GM19193 (cell line): ENCODE measurements at regions not wholly inside any gene's neighbourhood (a gene's known extent, or its start where the extent isn't known, plus 50 kb on each side); places are given as distances from the start of the nearest gene placed in this dataset.

Experiments
- POLR2A ChIP-seq: IDR thresholded peaks from 4 replicates; pipeline ENCODE4 v1.6.1; 2011; ENCODE audit not compliant: insufficient read depth, insufficient read length; ENCODE audit errors: extremely low read depth

DNA sequence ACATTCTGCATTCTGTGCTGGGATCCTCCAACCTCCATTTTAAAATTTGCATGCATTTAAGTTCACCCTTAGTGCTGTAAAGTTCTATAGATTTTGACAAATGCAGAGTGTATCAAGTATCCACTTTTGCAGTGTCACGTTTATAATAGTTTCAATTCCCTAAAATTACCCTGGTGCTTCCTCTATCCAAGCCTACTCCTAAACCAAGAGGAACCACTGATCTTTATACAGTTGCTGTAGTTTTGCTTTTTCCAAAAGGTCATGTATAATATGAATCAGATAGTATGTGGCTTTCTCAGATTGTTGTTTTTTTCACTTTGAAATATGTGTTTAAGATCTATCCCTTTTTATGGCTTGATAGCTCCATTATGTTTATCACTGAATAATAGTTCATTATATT, 468.4 kb upstream of the CDH6 start:
- TF ChIP-seq POLR2A: no peak

DNA sequence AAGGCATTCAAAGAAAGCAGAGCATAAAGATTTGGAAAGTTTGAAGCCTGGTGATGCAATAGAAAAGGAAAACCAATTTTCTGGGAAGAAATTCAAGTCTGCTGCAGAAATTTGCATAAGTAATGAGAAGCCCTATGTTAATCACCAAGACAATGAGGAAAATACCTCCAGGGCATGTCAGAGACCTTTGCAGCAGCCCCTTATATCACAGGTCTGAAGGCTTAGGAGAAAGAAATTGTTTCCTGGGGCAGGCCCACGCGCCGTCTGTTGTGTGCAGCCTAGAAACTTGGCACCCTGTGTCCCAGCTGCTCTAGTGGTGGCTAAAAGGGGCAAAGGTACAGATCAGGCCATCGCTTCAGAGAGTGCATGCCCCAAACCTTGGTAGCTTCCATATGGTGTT, 495.3 kb upstream of the CDH6 start:
- TF ChIP-seq POLR2A: no peak

DNA sequence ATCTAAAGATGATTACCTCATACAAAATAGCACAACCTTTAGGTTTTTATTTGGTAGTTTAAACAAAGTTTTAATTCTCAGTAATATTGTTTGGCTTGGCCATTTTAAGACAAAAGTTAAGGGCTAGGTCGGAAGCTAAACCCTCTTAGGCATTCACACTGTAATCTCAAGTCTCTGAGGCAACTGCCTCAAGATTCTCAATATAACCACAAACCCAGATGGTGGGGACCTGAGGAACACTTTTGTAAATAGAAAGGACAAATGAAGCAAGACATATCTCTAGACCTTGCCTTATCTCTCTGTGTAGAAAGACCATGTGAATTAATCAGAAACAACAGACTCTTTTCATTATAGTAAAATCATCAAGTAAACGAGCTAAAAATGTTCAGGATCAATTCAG, 500.2 kb upstream of the CDH6 start:
- TF ChIP-seq POLR2A: no peak

DNA sequence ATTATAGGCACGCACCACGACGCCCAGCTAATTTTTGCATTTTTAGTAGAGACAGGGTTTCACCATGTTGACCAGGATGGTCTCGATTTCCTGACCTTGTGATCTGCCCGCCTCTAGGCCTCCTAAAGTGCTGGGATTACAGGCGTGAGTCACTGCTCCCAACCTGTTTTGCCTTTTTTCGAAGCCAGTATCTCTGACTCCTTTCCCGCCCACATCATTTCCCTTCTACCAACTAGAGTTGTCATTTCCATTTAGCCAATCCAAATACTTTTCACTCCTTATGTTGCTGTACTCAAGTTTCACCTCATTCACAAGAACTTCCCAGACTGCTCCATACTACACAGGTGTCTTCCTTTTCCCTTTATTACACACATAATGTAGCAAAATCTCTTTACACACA, 502.6 kb upstream of the CDH6 start:
- no peak for TF ChIP-seq POLR2A

DNA sequence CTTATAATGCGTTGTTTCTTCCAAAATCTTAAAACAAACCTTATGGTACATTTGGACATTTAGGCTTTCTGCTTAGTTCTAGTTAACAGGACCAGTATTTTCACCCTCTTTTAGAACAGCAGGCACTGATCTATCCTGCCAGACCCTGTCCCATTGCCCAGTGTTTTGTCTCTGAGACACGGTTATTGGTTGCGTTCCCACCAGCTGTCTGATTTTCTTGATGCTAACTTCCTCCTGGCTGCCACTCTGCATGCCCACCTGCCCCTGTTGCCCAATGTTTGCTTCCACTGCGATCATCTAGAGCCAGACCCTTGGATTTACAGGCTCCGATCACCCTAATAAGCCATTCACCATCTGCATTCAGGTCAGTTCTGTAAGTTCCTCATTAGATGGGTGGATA, 506.0 kb upstream of the CDH6 start:
- TF ChIP-seq POLR2A: no peak

DNA sequence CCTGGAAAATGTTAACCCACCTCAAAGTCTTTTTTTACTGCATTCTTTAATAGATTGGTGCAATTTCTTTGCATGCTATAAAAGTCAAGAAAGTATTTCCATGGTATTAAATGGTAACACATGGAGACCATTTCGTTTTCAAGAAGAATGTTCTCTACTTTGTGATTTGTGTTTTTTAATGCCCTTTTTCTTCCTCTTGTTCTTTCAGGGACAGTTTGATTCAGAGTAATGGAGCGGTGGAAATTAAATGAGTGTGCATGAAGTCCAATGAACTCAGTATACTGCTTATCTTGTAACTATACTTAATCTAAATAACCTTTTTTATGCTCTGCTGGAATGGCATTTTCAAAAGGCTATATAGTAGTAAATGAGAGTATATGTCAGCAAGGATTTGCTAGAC, 507.0 kb upstream of the CDH6 start:
- TF ChIP-seq POLR2A: no peak

DNA sequence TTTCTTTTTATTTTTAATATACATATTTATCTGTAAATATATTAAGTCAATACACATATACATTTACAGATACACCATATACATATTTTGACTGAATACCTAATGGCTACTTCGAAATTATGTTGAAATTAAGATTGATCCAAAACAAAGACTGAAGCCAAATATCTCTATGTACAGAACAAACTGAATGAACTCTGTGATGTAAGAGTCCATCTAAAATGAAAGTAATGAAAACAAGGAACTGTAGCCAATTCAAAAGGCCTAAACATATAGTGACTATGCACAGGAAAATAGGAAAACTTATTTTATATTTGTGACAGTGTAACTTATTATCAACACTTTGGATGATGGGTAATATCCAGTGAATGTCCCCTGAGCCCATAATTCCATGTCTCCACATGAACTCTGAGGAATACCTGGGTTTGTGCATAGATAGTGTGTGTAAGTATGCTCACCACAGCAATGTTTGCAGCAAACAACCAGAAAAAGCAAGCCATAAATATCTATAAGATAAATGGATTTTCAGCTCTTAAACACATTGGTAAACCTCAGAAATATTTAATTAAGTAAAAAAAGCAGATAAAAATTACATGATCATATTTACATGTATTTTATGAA, 517.2 kb upstream of the CDH6 start:
- no peak for TF ChIP-seq POLR2A

DNA sequence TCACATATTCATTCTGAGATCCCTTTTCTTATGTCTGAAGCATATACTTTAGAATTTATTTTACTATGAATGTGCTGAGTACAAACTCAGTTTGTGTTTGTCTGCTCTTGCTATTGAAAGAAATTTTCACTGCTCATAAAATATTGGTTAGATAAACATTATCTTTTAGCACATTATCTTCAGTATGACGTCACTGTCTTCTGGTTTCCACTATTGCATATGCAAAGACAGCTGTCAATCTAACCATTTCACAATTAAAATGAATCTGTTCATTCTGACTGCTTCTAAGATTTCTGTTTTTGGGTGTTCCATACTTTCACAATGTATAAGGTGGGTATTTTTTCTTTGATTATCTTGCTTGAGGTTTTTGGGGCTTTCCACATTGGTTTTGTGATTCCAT, 526.2 kb upstream of the CDH6 start:
- TF ChIP-seq POLR2A: no peak

DNA sequence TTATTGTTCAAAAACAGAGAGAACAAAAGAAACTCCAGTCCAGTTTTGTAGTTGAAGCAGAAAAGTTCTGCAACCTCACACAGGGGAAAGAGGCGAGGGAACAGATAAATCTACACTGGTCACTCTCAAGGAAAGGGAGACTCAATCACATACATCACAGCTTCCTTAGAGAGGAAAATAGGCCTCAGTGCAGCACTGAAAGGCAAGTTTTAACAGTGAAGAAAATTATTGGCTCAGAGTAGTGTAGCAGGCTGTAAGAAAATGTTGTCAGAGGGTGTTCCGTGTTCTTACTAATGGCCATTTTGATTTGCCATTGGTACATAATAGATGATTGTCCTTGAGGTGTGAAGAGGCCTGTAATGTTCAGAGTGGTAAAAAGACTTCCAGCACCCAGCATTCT, 530.0 kb upstream of the CDH6 start:
- no peak for TF ChIP-seq POLR2A

DNA sequence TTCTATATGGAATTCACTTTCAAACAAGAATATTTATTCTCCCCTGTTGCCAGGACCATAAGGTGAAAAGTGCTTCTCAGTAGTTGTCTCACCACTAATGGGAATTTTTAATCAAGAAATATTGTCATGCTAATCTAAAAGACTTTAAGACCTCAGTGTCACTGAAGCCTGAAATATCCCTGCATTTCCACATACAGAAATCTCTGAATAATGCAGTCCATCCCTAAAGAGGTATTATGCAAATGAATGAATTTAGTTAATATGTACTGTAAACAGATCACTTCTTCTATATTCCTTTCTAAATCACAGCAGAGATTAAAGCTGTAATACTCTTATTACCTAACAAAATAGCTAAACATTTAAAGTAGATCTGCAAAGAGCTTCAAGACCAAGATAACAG, 531.1 kb upstream of the CDH6 start:
- no peak for TF ChIP-seq POLR2A

DNA sequence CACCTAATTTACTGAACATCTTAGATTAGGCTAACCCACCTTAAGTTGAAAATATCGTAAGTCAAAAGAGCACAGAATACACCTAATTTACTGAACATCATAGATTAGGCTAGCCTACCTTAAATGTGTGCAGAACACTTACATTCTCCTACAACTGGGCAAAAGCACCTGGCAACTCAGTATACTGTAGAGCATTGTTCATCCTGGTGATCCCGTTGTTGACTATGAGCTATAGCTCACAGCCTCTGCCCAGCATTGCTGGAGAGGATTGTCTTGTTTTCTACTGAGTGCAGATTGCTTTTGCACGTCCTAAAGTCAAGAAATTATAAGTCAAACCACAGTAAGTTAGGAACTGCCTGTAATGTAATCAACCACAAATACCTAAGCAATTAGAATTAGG, 531.8 kb upstream of the CDH6 start:
- no peak for TF ChIP-seq POLR2A

DNA sequence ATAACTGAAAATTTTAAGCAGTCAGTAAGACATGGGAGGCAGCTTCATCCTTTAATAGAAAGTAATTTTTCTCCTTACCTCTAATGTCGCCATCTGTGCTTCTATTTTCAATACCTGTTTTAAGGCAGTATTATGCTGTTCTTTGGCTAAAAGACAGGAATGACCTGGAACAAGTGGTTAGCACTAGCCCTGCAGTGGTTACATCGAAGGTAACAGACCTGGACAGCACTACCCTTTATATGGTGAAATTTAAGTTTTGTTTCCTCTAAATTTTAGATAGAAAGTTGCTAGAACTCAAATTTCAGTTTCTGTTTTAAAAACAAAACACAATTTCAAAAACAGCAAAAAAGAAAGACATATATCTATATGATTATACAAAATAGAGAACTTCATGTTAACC, 534.1 kb upstream of the CDH6 start:
- TF ChIP-seq POLR2A: no peak

DNA sequence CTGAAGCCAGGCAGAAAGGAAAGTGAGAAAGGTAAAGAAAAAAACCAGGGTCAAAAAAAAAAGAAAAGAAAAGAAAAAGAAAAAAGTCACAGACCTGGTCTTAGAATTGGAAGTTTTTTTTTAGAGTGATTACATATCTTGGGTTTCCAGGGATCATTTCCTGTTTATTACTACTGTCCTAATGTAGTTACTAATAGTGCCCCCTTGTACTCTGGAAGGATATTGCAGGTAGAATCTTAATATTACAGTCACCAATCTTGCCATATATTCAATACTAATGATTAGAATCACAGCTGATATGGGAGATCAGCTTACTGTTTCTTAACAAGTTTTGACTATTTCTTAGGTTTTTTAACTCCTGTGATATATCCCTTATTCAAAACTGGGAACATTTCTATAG, 543.2 kb upstream of the CDH6 start:
- no peak for TF ChIP-seq POLR2A

DNA sequence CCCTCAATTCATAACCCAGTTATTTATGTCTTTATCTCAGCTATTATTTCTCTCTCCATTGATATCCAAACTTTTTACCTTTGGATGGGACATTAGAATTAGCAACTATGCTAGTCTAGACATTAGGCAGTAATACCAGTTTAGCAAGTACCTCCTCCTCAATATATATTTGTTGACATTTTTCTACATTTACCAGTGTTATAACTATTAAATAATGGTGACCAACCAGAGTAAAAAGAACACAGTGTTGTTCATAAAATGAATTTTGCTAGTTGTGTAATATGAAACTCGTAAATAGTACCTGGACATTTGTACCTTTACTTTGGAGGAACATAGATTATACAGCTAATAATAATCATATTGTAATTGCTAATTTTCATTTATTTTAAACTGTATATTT, 554.6 kb upstream of the CDH6 start:
- TF ChIP-seq POLR2A: no peak

DNA sequence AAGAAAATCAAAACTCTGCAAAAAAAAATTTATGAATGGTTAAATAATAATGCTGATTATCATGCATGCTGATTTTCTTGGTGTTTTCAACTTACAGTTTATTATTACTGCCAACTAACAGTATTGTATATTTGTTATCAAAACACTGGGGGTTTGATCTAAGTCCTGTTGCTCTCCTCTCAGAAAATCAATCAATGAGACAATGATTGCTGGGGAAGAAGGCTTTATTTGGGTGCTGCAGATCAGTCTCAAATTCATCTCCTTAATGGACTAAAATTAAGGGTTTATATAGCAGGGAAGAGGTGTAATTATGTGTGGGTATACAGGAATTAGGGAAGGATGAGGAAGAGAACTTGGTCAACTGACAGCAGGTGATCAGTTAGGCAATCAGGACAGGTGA, 565.5 kb upstream of the CDH6 start:
- no peak for TF ChIP-seq POLR2A

DNA sequence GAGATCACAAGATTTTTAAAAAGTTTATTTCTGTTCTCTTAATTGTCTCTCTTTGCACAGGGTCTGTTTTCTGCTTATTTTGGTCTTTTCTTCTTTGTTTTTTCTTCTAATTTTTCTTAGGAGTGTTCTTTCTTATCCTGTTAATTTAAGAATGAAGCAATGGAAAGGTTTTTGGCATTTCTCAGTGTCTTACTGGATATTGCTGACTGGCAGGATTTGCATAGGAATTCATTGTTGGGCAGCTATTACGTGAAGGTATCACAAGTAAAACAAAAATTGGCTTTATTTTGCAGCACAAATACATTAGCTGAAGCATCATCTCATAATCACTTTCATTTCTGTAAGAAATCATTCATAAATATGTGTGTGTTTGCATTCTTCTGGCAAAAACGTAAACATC, 566.9 kb upstream of the CDH6 start:
- TF ChIP-seq POLR2A: no peak

DNA sequence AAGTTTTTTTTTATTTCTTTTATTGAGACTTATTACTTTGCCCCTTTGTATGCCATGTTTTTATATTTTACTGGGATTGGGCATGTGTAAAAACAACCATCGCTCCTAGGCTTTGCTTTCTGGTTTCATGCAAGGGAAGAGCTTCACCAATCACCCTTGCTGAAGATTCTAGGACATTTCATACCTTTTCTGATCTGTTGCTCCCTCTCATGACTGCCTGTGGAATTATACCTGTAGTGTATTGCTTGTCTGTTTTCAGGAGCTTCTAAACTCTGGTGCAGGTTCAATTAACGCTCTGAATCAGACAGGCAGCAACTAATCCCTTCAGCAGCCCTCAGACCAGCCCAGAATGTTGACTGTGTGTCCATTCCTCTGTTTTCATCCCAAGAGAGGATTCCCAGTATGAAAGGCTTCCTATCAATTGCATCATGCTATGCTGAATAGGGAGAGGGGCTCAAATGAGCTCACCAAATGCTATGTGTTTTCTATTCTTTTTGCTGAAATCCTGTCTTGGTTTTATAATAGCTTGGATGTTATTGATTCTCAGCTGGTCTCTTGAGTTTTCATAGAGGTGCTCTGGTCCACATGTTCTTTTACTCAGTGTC, 572.9 kb upstream of the CDH6 start:
- no peak for TF ChIP-seq POLR2A
